ENCODE measurements at regions not wholly inside any gene's neighbourhood (a gene's known extent, or its start where the extent isn't known, plus 50 kb on each side); places are given as distances from the start of the nearest gene placed in this dataset.

- TF ChIP-seq CTCF (IDR thresholded peaks at IDR 0.05; ENCODE audit: low read length) (no peak), EZH2phosphoT487 (IDR thresholded peaks at IDR 0.05; ENCODE audit: low read length) (no peak)
Observed at GRCh38 chr11:121936370-121936769, 179.6 kb downstream of the BLID start.
